HCT116 (cell line): ENCODE measurements at regions not wholly inside any gene's neighbourhood (a gene's known extent, or its start where the extent isn't known, plus 50 kb on each side); places are given as distances from the start of the nearest gene placed in this dataset.

ENCODE experiments used
- ATAC-seq: fragments of 200-7000 bp; cut with Tn5 transposase; 2 replicates; pipeline ENCODE4 v1.9.1; 2020; ENCODE audit warnings: mild to moderate bottlenecking, moderate library complexity
- BruUV-seq: library from RNA; stranded (reverse); fragments of 400-500 nt; replicated peaks from 2 replicates; lab custom pipeline; 2021; lab: Mats Ljungman, UMichigan
- CTCF ChIA-PET: fragments of 300-600 bp; sonication (Branson Sonifier 250); formaldehyde crosslinking; loops from one replicate; lab custom pipeline; 2021; ENCODE audit warnings: antibody characterized with exemption; lab: Charles Lee
- POLR2A ChIA-PET: fragments of 300-600, 350-600 bp; sonication (Branson Sonifier 250); formaldehyde crosslinking; loops from one replicate; lab custom pipeline; 2021; ENCODE audit warnings: antibody characterized with exemption; lab: Charles Lee
- RAD21 ChIA-PET, 2 experiments: fragments of 300-600 bp; sonication (Branson Sonifier 250); formaldehyde crosslinking; loops; one replicate each; lab custom pipeline; 2023; ENCODE audit warnings: low total read pairs in 2 of 2; ENCODE audit not compliant: uncharacterized antibody in 2 of 2, unreplicated experiment in 2 of 2, low non-redundant PET in 1 of 2; lab: Charles Lee
- DNase-seq: peaks from one replicate; pipeline ENCODE4 v3.0.0-alpha.2; 2010; ENCODE audit warnings: low read depth, low spot score
- H2AFZ ChIP-seq: fragments of 200-600 bp; shearing (Covaris generic), sonication (generic); 2 replicates; pipeline ENCODE4 v1.6.1; 2017; ENCODE audit warnings: low read depth, mixed run types, mixed read lengths, antibody characterized with exemption, low read length; ENCODE audit not compliant: poor library complexity, severe bottlenecking
- H3K27ac ChIP-seq: 2 replicates; pipeline ENCODE4 v1.5.1; 2012; ENCODE audit warnings: low read depth, low read length
- H3K27me3 ChIP-seq: fragments of 200-600 bp; sonication (generic); 2 replicates; pipeline ENCODE4 v1.6.1; 2016; ENCODE audit warnings: mixed run types, low read length, mixed read lengths; ENCODE audit not compliant: insufficient read depth
- H3K36me3 ChIP-seq, 2 experiments: fragments of 200-500 bp in 1 of 2; fragments of 200-600 bp in 1 of 2; sonication (Bioruptor generic) in 1 of 2; sonication (generic) in 1 of 2; 2 replicates each; pipeline versions ENCODE4 v1.5.1 to v1.6.1; 2014 to 2016; ENCODE audit warnings: low read length in 2 of 2, inconsistent platforms in 1 of 2, mixed read lengths in 1 of 2, mixed run types in 1 of 2; ENCODE audit not compliant: insufficient read depth in 2 of 2, control insufficient read depth in 1 of 2
- H3K4me1 ChIP-seq, 2 experiments: fragments of 200-600 bp in 1 of 2; sonication (generic) in 1 of 2; 2 replicates each; pipeline versions ENCODE4 v1.5.1 to v1.6.1; 2012 to 2017; ENCODE audit warnings: low read length in 2 of 2, inconsistent platforms in 1 of 2, mild to moderate bottlenecking in 1 of 2, mixed read lengths in 1 of 2, mixed run types in 1 of 2, moderate library complexity in 1 of 2; ENCODE audit not compliant: insufficient read depth in 2 of 2, control insufficient read depth in 1 of 2
- H3K4me2 ChIP-seq: fragments of 200-600 bp; sonication (generic); 2 replicates; pipeline ENCODE4 v1.6.1; 2017; ENCODE audit warnings: mixed run types, low read length, mixed read lengths
- H3K4me3 ChIP-seq, 2 experiments: fragments of 200-600 bp in 1 of 2; sonication (generic) in 1 of 2; replicated peaks in 1 of 2; 2 replicates each; pipeline ENCODE4 v1.5.1; 2011 to 2016; ENCODE audit warnings: low read length in 2 of 2, control low read depth in 1 of 2, low read depth in 1 of 2, mild to moderate bottlenecking in 1 of 2, mixed read lengths in 1 of 2, mixed run types in 1 of 2
- H3K79me2 ChIP-seq: fragments of 200-600 bp; sonication (generic); 2 replicates; pipeline ENCODE4 v1.6.1; 2017; ENCODE audit warnings: mild to moderate bottlenecking, mixed run types, low read length, moderate library complexity, mixed read lengths; ENCODE audit not compliant: insufficient read depth
- H3K9ac ChIP-seq: fragments of 200-600 bp; sonication (generic); 2 replicates; pipeline ENCODE4 v1.6.1; 2016; ENCODE audit warnings: low read length, mixed read lengths
- H3K9me2 ChIP-seq: fragments of 200-600 bp; sonication (generic), shearing (Covaris generic); 2 replicates; pipeline ENCODE4 v1.6.1; 2017; ENCODE audit warnings: mixed run types, mild to moderate bottlenecking, moderate library complexity; ENCODE audit not compliant: insufficient read depth
- H3K9me3 ChIP-seq, 2 experiments: fragments of 200-500 bp in 1 of 2; fragments of 200-600 bp in 1 of 2; sonication (Bioruptor generic) in 1 of 2; sonication (generic) in 1 of 2; 2 replicates each; pipeline ENCODE4 v1.6.1; 2014 to 2017; ENCODE audit warnings: low read length in 2 of 2, mixed read lengths in 2 of 2, inconsistent platforms in 1 of 2, low read depth in 1 of 2, mild to moderate bottlenecking in 1 of 2, mixed run types in 1 of 2, moderate library complexity in 1 of 2; ENCODE audit not compliant: control insufficient read depth in 1 of 2, insufficient read depth in 1 of 2
- H4K20me1 ChIP-seq: fragments of 200-600 bp; sonication (generic), shearing (Covaris generic); 2 replicates; pipeline ENCODE4 v1.6.1; 2017; ENCODE audit warnings: mixed run types, mild to moderate bottlenecking, moderate library complexity; ENCODE audit not compliant: insufficient read depth
- CBX3 ChIP-seq: IDR thresholded peaks from 2 replicates; pipeline ENCODE4 v1.6.1; 2012; ENCODE audit warnings: low read depth
- CEBPB ChIP-seq: IDR thresholded peaks from 2 replicates; pipeline ENCODE4 v1.6.1; 2012; ENCODE audit warnings: low read depth
- CTCF ChIP-seq, 3 experiments: fragments of 200-600 bp in 1 of 3; sonication (generic) in 1 of 3; IDR thresholded peaks in 2 of 3; conservative IDR thresholded peaks in 1 of 3; 2 replicates each; pipeline ENCODE4 v1.5.1; 2012 to 2017; ENCODE audit warnings: low read depth in 2 of 3, low read length in 2 of 3, antibody characterized with exemption in 1 of 3, borderline replicate concordance in 1 of 3, control low read depth in 1 of 3, mild to moderate bottlenecking in 1 of 3, mixed read lengths in 1 of 3, mixed run types in 1 of 3, moderate library complexity in 1 of 3; ENCODE audit not compliant: insufficient read depth in 1 of 3
- ELF1 ChIP-seq: IDR thresholded peaks from 2 replicates; pipeline ENCODE4 v1.6.1; 2012; ENCODE audit warnings: low read depth, borderline replicate concordance
- EZH2 ChIP-seq: fragments of 200-600 bp; sonication (generic); IDR thresholded peaks from 2 replicates; pipeline ENCODE4 v1.6.1; 2017; ENCODE audit warnings: antibody characterized with exemption, mixed run types
- EZH2phosphoT487 ChIP-seq: fragments of 200-600 bp; IDR thresholded peaks from 2 replicates; pipeline ENCODE4 v1.6.1; 2018; ENCODE audit warnings: antibody characterized with exemption, borderline replicate concordance
- FOSL1 ChIP-seq: IDR thresholded peaks from 2 replicates; pipeline ENCODE4 v1.6.1; 2012; ENCODE audit warnings: low read depth
- POLR2A ChIP-seq: IDR thresholded peaks from 2 replicates; pipeline ENCODE4 v1.7.0; 2011; ENCODE audit warnings: borderline replicate concordance; ENCODE audit not compliant: insufficient read depth, insufficient read length; ENCODE audit errors: extremely low read depth
- POLR2AphosphoS5 ChIP-seq: IDR thresholded peaks from 2 replicates; pipeline ENCODE4 v1.6.1; 2011; ENCODE audit warnings: mild to moderate bottlenecking, low read depth, low read length, moderate library complexity
- SP1 ChIP-seq: IDR thresholded peaks from 2 replicates; pipeline ENCODE4 v1.6.1; 2012; ENCODE audit warnings: low read depth
- TCF7L2 ChIP-seq: IDR thresholded peaks from 2 replicates; pipeline ENCODE4 v1.7.0; 2011; ENCODE audit warnings: borderline replicate concordance, inconsistent platforms; ENCODE audit not compliant: insufficient read depth, insufficient read length; ENCODE audit errors: extremely low read depth
- YY1 ChIP-seq: IDR thresholded peaks from 2 replicates; pipeline ENCODE4 v1.6.1; 2011; ENCODE audit warnings: low read length, low read depth, moderate library complexity, mild to moderate bottlenecking; ENCODE audit not compliant: insufficient replicate concordance; ENCODE audit errors: extremely low read depth
- ZFX ChIP-seq: fragments of 450-650 bp; IDR thresholded peaks from 2 replicates; pipeline ENCODE4 v1.6.1; 2017
- ZNF274 ChIP-seq: fragments of 200-500 bp; sonication (Bioruptor generic); IDR thresholded peaks from 2 replicates; pipeline ENCODE4 v1.6.1; 2014; ENCODE audit warnings: mild to moderate bottlenecking, low read depth, low read length, inconsistent platforms
- intact Hi-C: fragments of 100-400 bp; cut with micrococcal nuclease; formaldehyde crosslinking; loops from 2 replicates; pipeline ENCODE4 v1.10.0; 2022
- TF ChIP-seq, protein P1 (sequence below): IDR thresholded peaks from 2 replicates; pipeline ENCODE4 v1.6.1; 2012
- TF ChIP-seq, protein P2 (sequence below): IDR thresholded peaks from 2 replicates; pipeline ENCODE4 v1.6.1; 2011; ENCODE audit warnings: mild to moderate bottlenecking, low read length, moderate library complexity; ENCODE audit not compliant: insufficient replicate concordance; ENCODE audit errors: extremely low read depth

DNA sequence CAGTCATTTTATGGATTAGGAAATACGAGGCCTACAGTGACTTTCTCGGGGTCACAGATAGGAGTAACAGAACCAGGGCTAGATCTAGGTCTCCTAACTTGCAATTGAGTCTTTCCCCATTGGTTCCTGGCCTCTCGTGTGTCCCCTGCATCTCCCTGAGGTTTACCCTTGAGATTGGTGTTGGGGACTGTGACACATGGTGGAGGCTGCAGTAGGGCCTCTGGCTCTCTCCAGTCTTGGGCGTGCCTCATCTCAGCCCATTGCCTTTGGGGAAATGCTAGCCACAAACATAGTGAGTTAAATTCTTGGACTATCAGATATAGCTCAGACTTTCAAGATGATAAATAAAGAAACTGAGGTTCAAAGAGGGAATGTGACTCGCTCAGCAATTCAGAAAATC, 212.1 kb downstream of the KCNRG start:
- no peak overlapping the region for H3K4me3 ChIP-seq
- intact Hi-C loops = no loop called here
- no peaks in the 10 kb centered on the region for H3K4me1 ChIP-seq
- no peaks in the 10 kb centered on the region for H3K9me3 ChIP-seq
- no peaks in the 10 kb centered on the region for H3K9me2 ChIP-seq
- H3K79me2 ChIP-seq = 0 out of 2 replicates have a peak, but pooled peaks cover 3% of the 10 kb centered on the region
- H3K36me3 ChIP-seq = no peaks in the 10 kb centered on the region
- no peak overlapping the region for H2AFZ ChIP-seq
- ChIA-PET RAD21 (no interaction called here), CTCF (no interaction called here), POLR2A (no interaction called here)
- BruUV-seq = no TSS peak
- no peak overlapping the region for H3K4me2 ChIP-seq
- DNase-seq (no peak), ATAC-seq (no peak)
- no peaks in the 10 kb centered on the region for H4K20me1 ChIP-seq
- TF ChIP-seq CBX3 = no peak
- no peak for TF ChIP-seq SP1
- TF ChIP-seq EZH2 = no peak
- TF ChIP-seq ZFX = no peak
- TF ChIP-seq FOSL1 = no peak
- TF ChIP-seq EZH2phosphoT487 = no peak
- no peak for TF ChIP-seq ZNF274
- no peak for TF ChIP-seq YY1
- TF ChIP-seq POLR2AphosphoS5 = no peak
- TF ChIP-seq POLR2A = no peak
- no peak for TF ChIP-seq TCF7L2
- H3K27ac ChIP-seq = no peak overlapping the region
- H3K27me3 ChIP-seq = no peaks in the 10 kb centered on the region
- H3K9ac ChIP-seq = no peak overlapping the region

GRCh38 chr13:50228527-50228926, 213.3 kb downstream of the KCNRG start:
- H3K27ac ChIP-seq = no peak overlapping the region
- no peaks in the 10 kb centered on the region for H3K27me3 ChIP-seq
- CTCF ChIA-PET = no interaction called here
- H3K4me1 ChIP-seq = no peaks in the 10 kb centered on the region
- DNase-seq (no peak), ATAC-seq (no peak)
- no peaks in the 10 kb centered on the region for H3K9me2 ChIP-seq
- no peak overlapping the region for H2AFZ ChIP-seq
- H4K20me1 ChIP-seq = no peaks in the 10 kb centered on the region
- intact Hi-C loops = no loop called here
- POLR2A ChIA-PET = no interaction called here
- no peak overlapping the region for H3K4me2 ChIP-seq
- H3K9me3 ChIP-seq = no peaks in the 10 kb centered on the region
- H3K4me3 ChIP-seq = no peak overlapping the region
- H3K36me3 ChIP-seq = no peaks in the 10 kb centered on the region
- no TSS peak for BruUV-seq
- RAD21 ChIA-PET = no interaction called here
- H3K79me2 ChIP-seq = 0 out of 2 replicates have a peak, but pooled peaks cover 3% of the 10 kb centered on the region
- H3K9ac ChIP-seq = no peak overlapping the region
- TF ChIP-seq ELF1 (no peak), CEBPB (no peak), EZH2 (no peak), CTCF (IDR thresholded peaks at IDR 0.05 in 2 of 3, conservative IDR thresholded peaks at IDR 0.05 in 1 of 3; ENCODE audit: borderline replicate concordance in 1 of 3, insufficient read depth in 1 of 3, low read depth in 2 of 3, low read length in 2 of 3) (no peak), POLR2A (no peak), YY1 (no peak)
- TF ChIP-seq, protein P1, sequence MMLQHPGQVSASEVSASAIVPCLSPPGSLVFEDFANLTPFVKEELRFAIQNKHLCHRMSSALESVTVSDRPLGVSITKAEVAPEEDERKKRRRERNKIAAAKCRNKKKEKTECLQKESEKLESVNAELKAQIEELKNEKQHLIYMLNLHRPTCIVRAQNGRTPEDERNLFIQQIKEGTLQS = no peak
- TF ChIP-seq, protein P2, sequence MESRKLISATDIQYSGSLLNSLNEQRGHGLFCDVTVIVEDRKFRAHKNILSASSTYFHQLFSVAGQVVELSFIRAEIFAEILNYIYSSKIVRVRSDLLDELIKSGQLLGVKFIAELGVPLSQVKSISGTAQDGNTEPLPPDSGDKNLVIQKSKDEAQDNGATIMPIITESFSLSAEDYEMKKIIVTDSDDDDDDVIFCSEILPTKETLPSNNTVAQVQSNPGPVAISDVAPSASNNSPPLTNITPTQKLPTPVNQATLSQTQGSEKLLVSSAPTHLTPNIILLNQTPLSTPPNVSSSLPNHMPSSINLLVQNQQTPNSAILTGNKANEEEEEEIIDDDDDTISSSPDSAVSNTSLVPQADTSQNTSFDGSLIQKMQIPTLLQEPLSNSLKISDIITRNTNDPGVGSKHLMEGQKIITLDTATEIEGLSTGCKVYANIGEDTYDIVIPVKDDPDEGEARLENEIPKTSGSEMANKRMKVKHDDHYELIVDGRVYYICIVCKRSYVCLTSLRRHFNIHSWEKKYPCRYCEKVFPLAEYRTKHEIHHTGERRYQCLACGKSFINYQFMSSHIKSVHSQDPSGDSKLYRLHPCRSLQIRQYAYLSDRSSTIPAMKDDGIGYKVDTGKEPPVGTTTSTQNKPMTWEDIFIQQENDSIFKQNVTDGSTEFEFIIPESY = no peak
